ENCODE measurements at regions not wholly inside any gene's neighbourhood (a gene's known extent, or its start where the extent isn't known, plus 50 kb on each side); places are given as distances from the start of the nearest gene placed in this dataset.

- no peak for TF ChIP-seq CTCF (IDR thresholded peaks at IDR 0.05)
- TF ChIP-seq EP300 (IDR thresholded peaks at IDR 0.05; ENCODE audit: low read depth), result no peak
- TF ChIP-seq POLR2A (IDR thresholded peaks at IDR 0.05), result no peak
These were observed 457.2 kb upstream of the SLITRK1 start for GRCh38 chr13:84339456-84339855.
